NB4 (cell line): ENCODE measurements at regions not wholly inside any gene's neighbourhood (a gene's known extent, or its start where the extent isn't known, plus 50 kb on each side); places are given as distances from the start of the nearest gene placed in this dataset.

Experiments
- MYC ChIP-seq: IDR thresholded peaks from 2 replicates; pipeline ENCODE4 v1.6.1; 2011; ENCODE audit warnings: low read depth, low read length
- POLR2A ChIP-seq: IDR thresholded peaks from 2 replicates; pipeline ENCODE4 v1.6.1; 2011; ENCODE audit warnings: mild to moderate bottlenecking; ENCODE audit not compliant: insufficient read length; ENCODE audit errors: extremely low read depth
- TF ChIP-seq, protein P1 (sequence below): IDR thresholded peaks from one replicate; pipeline ENCODE4 v1.5.1; 2012; ENCODE audit warnings: low read depth, low read length
- TF ChIP-seq, protein P2 (sequence below): IDR thresholded peaks from 2 replicates; pipeline ENCODE4 v1.6.1; 2011; ENCODE audit warnings: low read depth, low read length

GRCh38 chr17:72343911-72344310, 223.1 kb downstream of the SOX9 start:
- TF ChIP-seq, protein P1, sequence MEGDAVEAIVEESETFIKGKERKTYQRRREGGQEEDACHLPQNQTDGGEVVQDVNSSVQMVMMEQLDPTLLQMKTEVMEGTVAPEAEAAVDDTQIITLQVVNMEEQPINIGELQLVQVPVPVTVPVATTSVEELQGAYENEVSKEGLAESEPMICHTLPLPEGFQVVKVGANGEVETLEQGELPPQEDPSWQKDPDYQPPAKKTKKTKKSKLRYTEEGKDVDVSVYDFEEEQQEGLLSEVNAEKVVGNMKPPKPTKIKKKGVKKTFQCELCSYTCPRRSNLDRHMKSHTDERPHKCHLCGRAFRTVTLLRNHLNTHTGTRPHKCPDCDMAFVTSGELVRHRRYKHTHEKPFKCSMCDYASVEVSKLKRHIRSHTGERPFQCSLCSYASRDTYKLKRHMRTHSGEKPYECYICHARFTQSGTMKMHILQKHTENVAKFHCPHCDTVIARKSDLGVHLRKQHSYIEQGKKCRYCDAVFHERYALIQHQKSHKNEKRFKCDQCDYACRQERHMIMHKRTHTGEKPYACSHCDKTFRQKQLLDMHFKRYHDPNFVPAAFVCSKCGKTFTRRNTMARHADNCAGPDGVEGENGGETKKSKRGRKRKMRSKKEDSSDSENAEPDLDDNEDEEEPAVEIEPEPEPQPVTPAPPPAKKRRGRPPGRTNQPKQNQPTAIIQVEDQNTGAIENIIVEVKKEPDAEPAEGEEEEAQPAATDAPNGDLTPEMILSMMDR, result no peak
- TF ChIP-seq MYC (no peak), POLR2A (no peak)
- TF ChIP-seq, protein P2, sequence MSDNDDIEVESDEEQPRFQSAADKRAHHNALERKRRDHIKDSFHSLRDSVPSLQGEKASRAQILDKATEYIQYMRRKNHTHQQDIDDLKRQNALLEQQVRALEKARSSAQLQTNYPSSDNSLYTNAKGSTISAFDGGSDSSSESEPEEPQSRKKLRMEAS, result no peak
